Pancreas (tissue), 10 donors: ENCODE measurements at regions not wholly inside any gene's neighbourhood (a gene's known extent, or its start where the extent isn't known, plus 50 kb on each side); places are given as distances from the start of the nearest gene placed in this dataset.
"Not testable (repeated sequence)": the region's sequence is repeated elsewhere in the genome, so short reads cannot be mapped to it uniquely, and the experiment has no call there.

Source experiments
- ATAC-seq, 4 donors: fragments of 200-7000 bp; cut with Tn5 transposase; one replicate each; pipeline versions ENCODE4 v1.8.0 to v1.9.1; 2020; ENCODE audit warnings: mild to moderate bottlenecking in 4 of 4, moderate library complexity in 4 of 4
- DNase-seq, 6 donors: peaks; one replicate each; pipeline ENCODE4 v3.0.0-alpha.2; 2020
- FAIRE-seq: peaks from 2 replicates; lab custom pipeline; 2012; peaks lifted over from hg19 to GRCh38; lab: Jason Lieb, UNC
- H3K27ac ChIP-seq, 4 donors: fragments of 200-600 bp; sonication (generic); 1 replicate in 3 of 4; 2 replicates in 1 of 4; pipeline versions ENCODE4 v1.5.0 to v1.8.0; 2020
- H3K27me3 ChIP-seq, 4 donors: fragments of 200-600 bp; one replicate each; pipeline ENCODE4 v1.8.0; 2021
- H3K36me3 ChIP-seq, 3 donors: fragments of 200-600 bp; sonication (generic) in 1 of 3; one replicate each; pipeline versions ENCODE4 v1.5.0 to v1.8.0; 2020 to 2021
- H3K4me1 ChIP-seq, 3 donors: fragments of 200-600 bp; one replicate each; pipeline ENCODE4 v1.8.0; 2021
- H3K4me3 ChIP-seq, 4 donors: fragments of 200-600 bp; sonication (generic) in 2 of 4; one replicate each; pipeline versions ENCODE4 v1.5.0 to v1.8.0; 2020 to 2021
- H3K9me3 ChIP-seq, 4 donors: fragments of 200-600 bp; one replicate each; pipeline ENCODE4 v1.8.0; 2021
- WGBS, 2 donors: extraction: QIAGEN DNeasy Blood & Tissue Kit; methylation state at CpG; one replicate each; pipeline ENCODE4 v1.1.7; 2013; 5-methylcytosine and 5-hydroxymethylcytosine counted together
- intact Hi-C, 3 donors: fragments of 100-400 bp; cut with DNase I; formaldehyde crosslinking; loops; one replicate each; pipeline versions ENCODE4 v1.11.1 to v1.14.2; 2022
- donor health status: healthy with polysubstance abuse.
- donor health status: DM: no; HTN: no; CAD: no; lungs with moderate emphysema.
- donor health status: DM: no; HTN: no; CAD: no.
- donor health status: control.
- donor health status: control.
- donor health status: Bipolar disorder and iron deficiency.
- donor health status: DM: yes; HTN: yes; CAD: no.
- donor health status: DM: no; HTN: no; CAD: no.
- donor health status: DM: no; HTN: no; CAD: no.
- donor health status: DM: yes; HTN: yes; CAD: no.

DNA sequence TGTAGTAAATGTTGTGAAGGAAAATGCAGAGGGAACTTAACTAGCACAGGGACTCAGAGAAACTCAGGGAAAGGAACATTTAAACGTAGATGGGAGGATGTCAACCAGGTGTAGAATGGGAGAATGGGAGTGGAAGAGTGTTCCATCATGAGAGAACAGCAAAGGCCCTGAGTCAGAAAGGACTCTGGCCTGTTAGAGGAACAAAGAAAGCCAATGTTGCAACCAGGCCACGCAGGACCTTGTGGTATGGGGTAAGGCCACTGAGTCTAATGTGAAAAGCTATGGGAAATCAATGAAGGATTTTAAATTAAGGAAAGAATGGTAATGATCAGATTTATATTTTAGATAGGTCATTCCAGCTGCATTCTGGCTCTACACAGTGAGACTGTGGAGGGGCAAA is 76.6 kb upstream of the NBPF26 start:
- H3K36me3 ChIP-seq, H3K27ac ChIP-seq, H3K9me3 ChIP-seq, H3K27me3 ChIP-seq, FAIRE-seq, intact Hi-C loops, H3K4me1 ChIP-seq, DNase-seq, H3K4me3 ChIP-seq: not testable (repeated sequence)
- ATAC-seq, result peak in 1 of 4 donors; percentile 26
- WGBS, 2 donors, result no CpG with 5 or more reads among the region's 2 CpGs

DNA sequence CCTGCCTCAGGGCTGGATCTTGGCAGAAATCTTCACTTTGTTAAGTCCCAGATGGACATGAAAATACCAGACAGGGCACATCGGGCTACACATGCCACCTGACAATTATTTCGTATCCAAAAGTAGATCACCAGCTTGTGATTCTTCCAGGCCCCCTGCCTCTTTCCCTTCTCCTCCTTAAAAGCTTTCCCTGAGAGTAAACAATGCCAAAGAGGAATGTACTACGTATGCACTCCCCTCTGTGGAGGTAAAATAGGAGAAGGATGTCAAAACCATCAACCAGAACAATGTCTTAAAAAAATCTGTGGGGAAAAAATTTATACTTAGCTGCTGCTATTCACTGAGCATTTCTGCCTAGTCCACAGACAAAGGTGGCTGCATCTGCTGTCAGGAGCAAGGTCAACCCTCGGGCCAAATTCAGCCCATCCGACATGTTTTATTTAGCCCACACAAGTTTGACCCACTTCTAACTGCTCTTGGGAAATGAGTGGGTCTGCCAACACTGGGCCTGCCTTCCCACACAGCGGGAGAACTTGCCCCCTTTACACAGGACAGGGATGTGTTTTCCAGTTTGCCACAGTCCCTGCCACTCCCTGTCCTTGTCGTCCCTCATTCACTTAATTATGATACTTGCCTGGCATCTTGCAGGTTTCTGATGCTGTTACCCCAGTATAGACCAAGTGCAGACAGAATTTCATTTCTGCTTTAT is 74.7 kb upstream of the NBPF26 start:
- H3K27me3 ChIP-seq, ATAC-seq, H3K4me3 ChIP-seq, H3K27ac ChIP-seq, intact Hi-C loops, H3K4me1 ChIP-seq, H3K36me3 ChIP-seq, DNase-seq, FAIRE-seq, H3K9me3 ChIP-seq: not testable (repeated sequence)
- WGBS, 2 donors, result no CpG with 5 or more reads among the region's 7 CpGs

DNA sequence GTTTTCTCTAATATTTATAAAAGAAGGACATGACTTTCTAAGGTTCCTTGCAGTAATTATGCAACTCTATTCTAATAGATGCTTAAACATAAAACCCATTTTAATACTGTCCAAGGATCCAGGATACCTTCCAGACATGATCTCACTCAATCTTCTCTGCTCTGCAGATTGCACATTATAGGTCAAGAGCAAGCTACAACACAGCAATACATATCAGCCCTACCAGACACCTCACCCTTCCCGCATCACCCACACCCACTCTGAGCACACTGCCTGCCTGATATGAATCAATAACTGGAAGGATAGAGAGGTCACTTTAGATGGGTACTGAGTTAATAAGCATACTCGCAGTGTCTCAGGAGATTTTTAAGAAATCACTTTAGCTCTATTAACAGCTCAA is 74.0 kb upstream of the NBPF26 start:
- H3K27ac ChIP-seq, H3K9me3 ChIP-seq, H3K36me3 ChIP-seq, FAIRE-seq, DNase-seq, H3K27me3 ChIP-seq, H3K4me3 ChIP-seq, ATAC-seq, intact Hi-C loops, H3K4me1 ChIP-seq: not testable (repeated sequence)
- no CpG with 5 or more reads among the region's 2 CpGs for WGBS, 2 donors

DNA sequence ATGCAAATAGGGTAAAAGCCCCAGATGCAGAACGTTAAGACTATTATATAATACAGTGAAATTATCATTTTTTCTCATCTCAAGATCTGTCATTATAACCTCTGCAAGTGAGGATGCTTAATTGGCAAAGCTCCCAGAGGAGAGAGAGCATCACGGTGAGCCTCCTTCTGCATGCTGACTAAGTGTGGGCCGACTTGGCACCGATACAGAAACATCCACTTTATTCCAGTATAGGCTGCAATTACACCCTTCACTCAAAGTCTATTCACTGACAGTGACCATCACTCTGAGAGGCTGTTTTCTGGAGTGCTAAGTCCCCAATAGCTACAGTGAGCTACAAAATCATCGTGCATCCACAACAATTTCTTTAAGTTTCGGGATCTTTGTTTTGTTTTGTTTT is 69.6 kb upstream of the NBPF26 start:
- DNase-seq, FAIRE-seq, H3K36me3 ChIP-seq, H3K9me3 ChIP-seq, H3K27ac ChIP-seq, H3K4me1 ChIP-seq, H3K27me3 ChIP-seq, H3K4me3 ChIP-seq, intact Hi-C loops: not testable (repeated sequence)
- ATAC-seq, result peak in 1 of 4 donors; percentile 32
- WGBS, 2 donors, result 35 to 38% methylated on average over 1 of the region's 6 CpGs

DNA sequence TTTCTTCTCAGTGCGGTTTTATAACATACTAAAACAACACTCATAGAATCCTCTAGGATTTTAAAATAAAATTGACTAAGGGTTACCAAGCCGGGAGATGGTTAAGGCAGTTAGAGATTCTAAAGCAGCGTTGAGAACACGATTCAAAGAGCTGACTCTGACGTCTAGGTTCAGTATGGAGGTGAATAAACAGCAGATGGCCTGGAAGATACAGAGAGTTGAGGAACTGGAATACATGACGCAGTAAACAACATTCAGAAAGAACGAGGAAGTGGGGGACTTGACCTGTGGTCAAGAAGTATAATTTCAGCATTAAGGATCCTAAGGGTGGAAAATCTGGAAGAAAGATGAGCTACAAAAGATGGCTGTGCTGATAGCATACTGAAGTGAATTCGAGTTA is 68.4 kb upstream of the NBPF26 start:
- no CpG with 5 or more reads among the region's 8 CpGs for WGBS, 2 donors
- H3K27ac ChIP-seq, H3K4me3 ChIP-seq, H3K27me3 ChIP-seq, FAIRE-seq, DNase-seq, H3K9me3 ChIP-seq, H3K36me3 ChIP-seq, intact Hi-C loops, H3K4me1 ChIP-seq: not testable (repeated sequence)
- ATAC-seq, result peak in 2 of 4 donors; percentile 51 to 57

DNA sequence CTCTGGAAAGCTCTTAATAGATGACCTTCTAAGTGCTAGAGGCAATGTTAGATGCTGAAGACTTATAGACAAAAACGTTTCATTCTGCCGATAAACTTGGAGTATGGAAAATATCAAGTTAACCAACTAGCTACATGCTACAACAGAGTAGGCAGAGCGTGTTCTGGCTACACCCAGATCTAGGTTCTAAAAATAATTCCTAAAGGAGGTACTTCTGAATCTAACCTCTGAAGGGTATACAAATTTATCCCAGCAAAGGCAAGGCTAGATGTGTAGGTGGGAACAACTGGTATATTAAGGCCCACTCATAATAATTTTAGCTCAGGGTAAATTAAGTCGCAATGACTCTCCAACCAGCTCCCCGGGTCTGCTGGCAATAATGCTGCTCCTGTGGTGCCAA is 67.6 kb upstream of the NBPF26 start:
- intact Hi-C loops, result not testable (repeated sequence)

DNA sequence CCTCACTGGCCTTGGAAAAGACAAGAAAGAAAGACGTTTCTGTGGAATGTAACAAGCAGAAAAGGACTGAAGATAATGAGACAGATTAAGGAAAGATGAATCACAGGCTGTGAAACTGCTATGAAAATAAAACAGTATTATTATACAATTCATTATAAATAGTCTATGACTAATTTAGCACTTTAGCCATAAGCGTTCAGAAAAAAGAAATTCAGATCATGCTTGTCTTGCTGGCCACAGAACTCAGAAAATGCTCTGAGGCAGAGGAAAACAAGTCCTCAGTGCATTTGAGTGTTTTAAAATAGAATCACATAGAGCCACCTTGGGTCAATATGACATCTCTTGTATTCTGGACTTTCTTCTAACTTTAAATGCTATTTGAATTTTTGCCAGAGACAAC is 65.9 kb upstream of the NBPF26 start:
- H3K36me3 ChIP-seq, H3K4me3 ChIP-seq, intact Hi-C loops, H3K4me1 ChIP-seq, DNase-seq, H3K27ac ChIP-seq, FAIRE-seq, H3K9me3 ChIP-seq, H3K27me3 ChIP-seq: not testable (repeated sequence)
- ATAC-seq, result peak in 1 of 4 donors; percentile 32
- 69 to 100% methylated on average over 1 of the region's 2 CpGs for WGBS, 2 donors

More for the DNA sequence above, 67.6 kb upstream of the NBPF26 start:
- not testable (repeated sequence) for H3K36me3 ChIP-seq, DNase-seq, H3K4me3 ChIP-seq, H3K9me3 ChIP-seq, H3K27ac ChIP-seq, ATAC-seq, FAIRE-seq, H3K27me3 ChIP-seq, H3K4me1 ChIP-seq
- WGBS, 2 donors, result no CpG with 5 or more reads among the region's 5 CpGs

DNA sequence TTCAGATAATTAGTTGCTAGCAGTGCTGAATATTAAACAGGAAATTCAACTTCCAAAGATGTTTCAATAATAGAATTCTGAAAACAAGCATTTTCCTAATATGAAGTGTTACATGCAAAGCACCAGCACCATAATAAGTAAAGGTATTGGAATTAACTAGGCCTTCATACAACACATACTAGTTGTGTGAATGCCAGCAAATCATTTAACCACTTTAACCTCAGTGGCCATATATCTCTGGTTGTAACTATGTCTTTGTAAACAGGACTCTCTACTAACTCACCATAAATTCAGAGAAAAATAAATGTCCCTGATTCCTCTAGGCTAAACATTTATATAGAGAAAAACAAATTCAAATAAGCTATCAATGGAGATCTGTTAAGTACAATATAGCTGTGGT is 65.1 kb upstream of the NBPF26 start:
- H3K4me3 ChIP-seq, H3K36me3 ChIP-seq, FAIRE-seq, DNase-seq, H3K4me1 ChIP-seq, H3K27ac ChIP-seq, H3K9me3 ChIP-seq, H3K27me3 ChIP-seq, ATAC-seq, intact Hi-C loops: not testable (repeated sequence)

DNA sequence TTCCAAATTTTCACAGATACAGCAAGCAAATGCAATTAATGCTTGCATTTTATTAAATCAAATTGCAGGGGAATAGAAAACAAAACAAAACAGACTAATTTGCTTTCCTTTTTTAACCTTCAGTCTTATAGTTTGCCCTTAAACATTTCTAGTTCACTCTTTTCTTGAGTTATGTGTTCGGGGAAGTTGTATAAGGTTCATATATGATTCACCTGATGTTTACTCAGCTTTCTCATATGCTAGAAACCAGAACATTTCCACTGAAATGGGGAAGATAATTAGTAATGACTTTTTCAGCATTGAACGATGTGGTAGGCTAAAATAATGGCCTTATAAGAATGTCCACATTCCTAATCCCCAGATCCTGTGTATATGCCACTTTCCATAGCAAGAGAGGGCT is 64.6 kb upstream of the NBPF26 start:
- WGBS, 2 donors, result no CpG with 5 or more reads among the region's 2 CpGs
- intact Hi-C loops, H3K4me3 ChIP-seq, H3K27ac ChIP-seq, ATAC-seq, H3K4me1 ChIP-seq, DNase-seq, H3K9me3 ChIP-seq, H3K27me3 ChIP-seq, FAIRE-seq, H3K36me3 ChIP-seq: not testable (repeated sequence)

DNA sequence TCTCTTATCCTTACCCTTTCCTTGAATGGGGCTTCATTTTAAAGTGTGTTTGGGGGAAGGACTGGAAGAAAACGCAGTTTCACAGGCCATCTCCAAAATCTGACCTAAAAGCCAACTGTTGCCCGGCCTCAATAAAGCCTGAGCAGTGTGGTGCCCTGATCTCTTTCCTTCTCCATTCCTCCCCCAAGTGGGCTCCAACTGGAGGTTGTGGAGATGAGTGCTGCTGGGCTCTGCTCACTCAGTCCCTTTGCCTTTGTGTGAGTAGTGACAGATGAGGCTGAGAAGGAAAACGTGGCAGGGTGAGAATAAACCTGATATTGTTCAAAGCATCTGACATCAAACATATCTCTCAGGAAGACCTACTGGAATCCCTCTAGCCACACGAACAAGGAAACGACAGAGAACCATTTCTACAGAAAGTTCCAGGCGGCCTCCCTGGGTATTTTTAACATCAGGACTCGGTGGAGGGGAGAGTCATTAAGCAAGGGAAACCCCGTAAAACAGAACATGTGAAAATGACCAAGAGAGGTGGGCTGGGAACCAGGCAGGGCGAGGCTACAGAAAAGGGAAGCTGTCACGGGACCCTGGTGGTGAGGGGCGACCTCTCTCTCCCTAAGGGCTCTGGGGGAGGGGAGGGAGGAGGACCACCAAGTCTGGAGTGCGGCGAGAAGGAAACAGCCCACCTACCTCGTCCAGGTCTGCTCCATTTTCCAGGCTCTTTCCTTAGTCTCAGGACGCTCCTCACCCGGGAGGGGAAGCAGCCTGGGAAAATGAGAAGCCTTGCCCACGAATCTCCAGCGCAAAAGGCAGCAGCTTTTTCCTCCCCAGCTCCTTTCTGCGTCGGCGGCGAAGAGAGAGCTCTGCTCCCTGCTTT is 59.1 kb upstream of the NBPF26 start:
- peak overlapping the region in 1 of 4 donors; percentile 26 for H3K4me3 ChIP-seq
- ATAC-seq, result peak; percentile 48 to 71 (median 62)
- WGBS, 2 donors, result 24 to 83% methylated on average over 1 to 6 of the region's 22 CpGs
- intact Hi-C loops, H3K27me3 ChIP-seq, FAIRE-seq, H3K27ac ChIP-seq, H3K9me3 ChIP-seq, H3K4me1 ChIP-seq, H3K36me3 ChIP-seq, DNase-seq: not testable (repeated sequence)

DNA sequence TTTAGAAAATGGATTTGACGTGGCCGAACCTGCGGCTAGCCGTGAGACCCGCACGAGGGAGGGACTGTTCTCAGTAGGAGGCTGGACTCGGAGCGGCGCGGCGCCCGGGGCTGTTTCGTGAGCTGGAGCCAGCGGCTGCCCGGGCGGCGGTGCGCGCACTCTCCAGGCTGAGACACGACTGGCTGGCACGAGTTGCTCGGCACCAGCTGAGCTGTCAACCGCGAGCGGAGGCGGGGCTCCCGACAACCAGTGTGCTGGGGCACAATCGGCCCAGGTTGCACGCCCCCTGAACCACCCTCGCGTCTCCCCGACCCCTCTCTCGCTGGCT is 58.5 kb upstream of the NBPF26 start:
- peak in 5 of 6 donors; percentile 1 to 59 (median 17) for DNase-seq
- H3K4me3 ChIP-seq, result peak overlapping the region in 1 of 4 donors; percentile 26
- WGBS, 2 donors, result 0 to 1% methylated on average over 13 to 15 of the region's 33 CpGs
- intact Hi-C loops, H3K4me1 ChIP-seq, H3K27me3 ChIP-seq, H3K9me3 ChIP-seq, H3K36me3 ChIP-seq, H3K27ac ChIP-seq, FAIRE-seq: not testable (repeated sequence)
- ATAC-seq, result peak; percentile 99 to 100 (median 99)

DNA sequence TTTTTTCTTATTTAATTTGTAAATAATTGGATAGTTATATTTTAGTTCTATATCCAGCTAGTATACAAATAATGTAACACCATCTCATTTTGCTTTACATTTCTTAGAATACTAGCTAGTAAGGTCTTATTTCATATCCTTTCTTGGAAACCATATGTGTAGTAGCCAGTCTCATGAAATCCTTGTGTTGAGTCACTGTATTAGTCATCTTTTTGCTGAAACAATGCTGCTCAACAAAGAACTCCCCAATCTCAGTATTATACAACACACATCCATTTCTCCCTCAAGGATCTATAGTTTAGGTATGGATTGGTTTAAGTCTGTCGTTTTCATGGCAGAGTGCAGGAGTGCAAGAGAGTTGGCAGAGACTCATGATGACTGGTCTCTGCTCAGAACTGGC is 55.6 kb upstream of the NBPF26 start:
- intact Hi-C loops, H3K4me3 ChIP-seq, H3K27ac ChIP-seq, H3K27me3 ChIP-seq, FAIRE-seq, DNase-seq, H3K4me1 ChIP-seq, H3K9me3 ChIP-seq, H3K36me3 ChIP-seq, ATAC-seq: not testable (repeated sequence)
- no CpG with 5 or more reads among the region's 1 CpG for WGBS, 2 donors
